Esophagus muscularis mucosa (tissue), 3 donors: ENCODE measurements at regions not wholly inside any gene's neighbourhood (a gene's known extent, or its start where the extent isn't known, plus 50 kb on each side); places are given as distances from the start of the nearest gene placed in this dataset.

Experiments used
- CTCF ChIP-seq, 3 experiments: fragments of 200-600 bp in 2 of 3; fragments of 450-650 bp in 1 of 3; sonication (generic) in 2 of 3; IDR thresholded peaks; one replicate each; pipeline ENCODE4 v1.5.1; 2017 to 2019; ENCODE audit warnings: antibody characterized with exemption in 3 of 3, mild to moderate bottlenecking in 2 of 3, moderate library complexity in 1 of 3
- POLR2A ChIP-seq: fragments of 450-650 bp; IDR thresholded peaks from one replicate; pipeline ENCODE4 v1.6.1; 2017; ENCODE audit warnings: antibody characterized with exemption, moderate library complexity, mild to moderate bottlenecking, low read depth

GRCh38 chr18:33906046-33906445, 318.7 kb downstream of the NOL4 start:
- no peak for TF ChIP-seq CTCF (IDR thresholded peaks at IDR 0.05)
- no peak for TF ChIP-seq POLR2A
